Type B pancreatic cell (in vitro differentiated cells): ENCODE measurements at regions not wholly inside any gene's neighbourhood (a gene's known extent, or its start where the extent isn't known, plus 50 kb on each side); places are given as distances from the start of the nearest gene placed in this dataset.

ENCODE experiments used
- DNase-seq: peaks from one replicate; pipeline ENCODE4 v3.0.0; 2021; ENCODE audit warnings: mixed read lengths; ENCODE audit not compliant: unreplicated experiment; ENCODE audit errors: extremely low spot score
- H3K27ac Mint-ChIP-seq: 2 replicates; pipeline ENCODE4 v1.8.0; 2021; ENCODE audit warnings: mild to moderate bottlenecking, mixed read lengths
- H3K27me3 Mint-ChIP-seq: 2 replicates; pipeline ENCODE4 v1.8.0; 2021; ENCODE audit warnings: mixed read lengths
- H3K36me3 Mint-ChIP-seq: 2 replicates; pipeline ENCODE4 v1.8.0; 2021; ENCODE audit warnings: mixed read lengths
- H3K4me1 Mint-ChIP-seq: one replicate; pipeline ENCODE4 v1.8.0; 2021; ENCODE audit warnings: mixed read lengths; ENCODE audit not compliant: unreplicated experiment
- H3K4me3 Mint-ChIP-seq: 2 replicates; pipeline ENCODE4 v1.8.0; 2021; ENCODE audit warnings: mild to moderate bottlenecking, mixed read lengths
- H3K9me3 Mint-ChIP-seq: 2 replicates; pipeline ENCODE4 v1.8.0; 2021; ENCODE audit warnings: mixed read lengths
- TF ChIP-seq, protein P1 (sequence below): fragments of 200-600 bp; sonication (generic); conservative IDR thresholded peaks from 2 replicates; pipeline ENCODE4 v1.5.0; 2021; ENCODE audit warnings: antibody characterized with exemption, mild to moderate bottlenecking

DNA sequence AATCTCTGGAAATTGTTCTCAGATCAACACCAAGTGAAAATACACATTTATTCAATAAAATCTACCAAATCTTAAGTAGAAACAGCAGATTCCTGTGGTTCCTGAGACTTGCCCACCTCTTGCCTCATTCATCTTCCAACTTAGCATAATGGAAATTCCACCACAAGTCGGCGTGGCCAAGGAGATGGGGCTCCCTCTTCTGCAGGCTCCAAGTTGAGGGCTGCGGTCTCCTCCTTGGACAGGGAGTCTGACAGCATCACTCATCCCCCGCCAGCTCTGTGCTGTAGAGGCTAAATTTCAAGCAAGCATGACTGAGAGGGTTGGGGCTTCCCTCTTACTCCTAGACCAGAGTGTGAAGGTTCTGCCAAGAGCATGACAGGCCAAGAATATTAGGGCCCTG, 273.7 kb downstream of the DIRAS2 start:
- Mint-ChIP-seq H3K4me1 (peaks cover 4% of the 10 kb centered on the region), H3K9me3 (no peaks in the 10 kb centered on the region), H3K27me3 (no peaks in the 10 kb centered on the region), H3K4me3 (no peak overlapping the region), H3K27ac (no peak overlapping the region), H3K36me3 (no peaks in the 10 kb centered on the region)
- TF ChIP-seq, protein P1, sequence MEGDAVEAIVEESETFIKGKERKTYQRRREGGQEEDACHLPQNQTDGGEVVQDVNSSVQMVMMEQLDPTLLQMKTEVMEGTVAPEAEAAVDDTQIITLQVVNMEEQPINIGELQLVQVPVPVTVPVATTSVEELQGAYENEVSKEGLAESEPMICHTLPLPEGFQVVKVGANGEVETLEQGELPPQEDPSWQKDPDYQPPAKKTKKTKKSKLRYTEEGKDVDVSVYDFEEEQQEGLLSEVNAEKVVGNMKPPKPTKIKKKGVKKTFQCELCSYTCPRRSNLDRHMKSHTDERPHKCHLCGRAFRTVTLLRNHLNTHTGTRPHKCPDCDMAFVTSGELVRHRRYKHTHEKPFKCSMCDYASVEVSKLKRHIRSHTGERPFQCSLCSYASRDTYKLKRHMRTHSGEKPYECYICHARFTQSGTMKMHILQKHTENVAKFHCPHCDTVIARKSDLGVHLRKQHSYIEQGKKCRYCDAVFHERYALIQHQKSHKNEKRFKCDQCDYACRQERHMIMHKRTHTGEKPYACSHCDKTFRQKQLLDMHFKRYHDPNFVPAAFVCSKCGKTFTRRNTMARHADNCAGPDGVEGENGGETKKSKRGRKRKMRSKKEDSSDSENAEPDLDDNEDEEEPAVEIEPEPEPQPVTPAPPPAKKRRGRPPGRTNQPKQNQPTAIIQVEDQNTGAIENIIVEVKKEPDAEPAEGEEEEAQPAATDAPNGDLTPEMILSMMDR, result no peak
- no peak for DNase-seq

DNA sequence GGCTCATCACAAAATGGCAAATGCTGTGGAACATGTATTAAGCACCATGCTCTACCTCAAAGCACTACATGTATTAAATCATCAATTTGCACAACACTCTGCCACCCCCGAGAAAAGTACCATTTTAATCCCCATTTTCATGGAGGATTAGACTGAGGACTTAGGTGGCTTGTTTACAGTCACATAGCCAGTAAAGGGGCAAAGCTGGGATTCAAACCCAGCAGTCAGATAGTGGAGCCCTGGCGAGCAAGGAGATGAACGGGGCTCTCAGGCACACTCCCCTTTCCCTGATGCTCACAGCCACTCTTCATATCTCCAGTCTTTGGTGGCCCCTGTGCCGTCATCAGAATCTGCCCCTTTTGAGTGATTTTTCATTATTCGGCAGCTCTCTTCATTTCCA, 262.9 kb downstream of the DIRAS2 start:
- H3K27ac Mint-ChIP-seq, result no peak overlapping the region

DNA sequence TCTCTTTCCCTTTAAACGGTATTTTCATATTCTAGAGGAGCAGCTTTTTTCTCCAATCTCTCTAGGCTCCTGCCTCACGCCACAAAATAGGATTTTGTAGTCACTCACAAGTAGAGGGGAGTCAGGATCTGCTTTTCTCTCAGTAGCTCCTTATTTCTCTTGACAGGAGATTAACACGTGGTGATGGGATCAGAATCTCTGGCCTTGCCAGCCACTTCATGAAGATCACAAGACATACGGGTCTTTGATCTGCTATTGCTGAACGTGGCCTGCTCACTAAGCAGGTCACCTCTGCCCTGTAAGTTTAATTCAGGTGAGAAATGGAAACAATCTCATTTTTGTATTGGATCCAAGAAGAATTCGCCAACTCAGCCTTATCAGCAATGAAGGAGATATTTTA, 257.5 kb downstream of the DIRAS2 start:
- Mint-ChIP-seq H3K9me3 (no peaks in the 10 kb centered on the region), H3K27me3 (no peaks in the 10 kb centered on the region), H3K4me3 (no peak overlapping the region), H3K27ac (no peak overlapping the region), H3K4me1 (no peaks in the 10 kb centered on the region), H3K36me3 (no peaks in the 10 kb centered on the region)
- TF ChIP-seq, protein P1, result no peak
- no peak for DNase-seq

More for the DNA sequence above, 262.9 kb downstream of the DIRAS2 start:
- Mint-ChIP-seq H3K9me3 (no peaks in the 10 kb centered on the region), H3K27me3 (no peaks in the 10 kb centered on the region), H3K4me1 (no peaks in the 10 kb centered on the region), H3K36me3 (no peaks in the 10 kb centered on the region), H3K4me3 (no peak overlapping the region)
- no peak for DNase-seq
- TF ChIP-seq, protein P1, result no peak

DNA sequence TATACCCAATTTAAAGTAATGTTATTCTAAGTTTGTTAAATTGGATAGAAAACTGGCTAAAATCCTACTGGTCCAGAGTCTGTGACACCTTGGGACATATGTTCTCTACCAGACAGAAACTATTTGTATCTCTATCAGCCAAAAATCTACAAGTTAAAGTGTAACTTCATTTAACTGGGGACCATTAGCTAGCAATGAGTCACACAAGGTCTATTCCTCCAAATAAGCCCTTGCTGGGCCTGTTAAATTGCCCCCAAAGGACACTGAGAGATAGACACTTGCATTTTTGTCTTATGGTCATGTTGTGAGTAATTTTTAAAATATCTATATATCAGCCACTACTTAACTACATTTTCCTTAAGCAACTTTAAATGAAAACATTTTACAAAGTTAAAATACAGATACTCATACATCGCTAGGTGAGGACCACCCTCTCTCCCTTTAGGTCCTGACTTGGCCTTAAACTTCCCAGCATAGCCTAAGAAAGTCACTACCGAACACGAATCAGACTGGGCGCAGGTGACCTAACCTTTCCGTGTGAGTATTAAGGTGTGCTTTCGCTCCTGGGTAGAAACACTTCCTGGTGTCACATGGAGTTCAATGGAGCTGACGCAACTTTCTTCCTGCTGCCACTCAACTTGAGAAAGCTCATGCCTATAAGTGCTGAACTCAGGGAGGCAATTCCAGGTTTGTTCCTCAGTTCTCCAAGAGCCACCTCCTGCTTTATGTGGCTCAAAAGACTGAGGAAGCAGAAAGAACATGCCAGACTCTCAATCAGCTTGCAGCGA, 249.1 kb downstream of the DIRAS2 start:
- H3K27me3 Mint-ChIP-seq, result no peaks in the 10 kb centered on the region
- peak overlapping the region; percentile 59 for H3K27ac Mint-ChIP-seq
- no peaks in the 10 kb centered on the region for H3K9me3 Mint-ChIP-seq
- TF ChIP-seq, protein P1, result no peak
- H3K4me3 Mint-ChIP-seq, result no peak overlapping the region
- no peak for DNase-seq
- peaks cover 10% of the 10 kb centered on the region for H3K4me1 Mint-ChIP-seq
- H3K36me3 Mint-ChIP-seq, result no peaks in the 10 kb centered on the region

DNA sequence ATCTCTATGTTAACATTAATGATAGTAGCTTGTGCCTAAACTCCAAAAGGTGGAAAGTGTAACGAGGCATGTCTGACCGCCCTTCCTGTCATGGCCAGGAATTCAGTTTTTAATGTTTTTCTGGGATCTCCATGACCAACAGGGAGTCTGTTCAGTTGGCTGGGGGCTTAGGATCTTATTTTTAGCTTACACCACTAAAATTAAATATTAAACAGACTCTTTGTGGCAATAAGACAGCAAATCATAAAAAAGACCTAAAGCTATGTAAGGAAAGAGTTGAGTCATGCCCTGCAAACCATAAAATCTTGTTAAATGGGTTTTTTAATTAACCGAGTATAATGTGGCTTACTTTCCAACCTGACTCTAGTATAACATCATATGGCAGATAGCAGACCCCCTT, 247.8 kb downstream of the DIRAS2 start:
- TF ChIP-seq, protein P1, result no peak
- no peaks in the 10 kb centered on the region for H3K27me3 Mint-ChIP-seq
- DNase-seq, result no peak
- H3K4me1 Mint-ChIP-seq, result peaks cover 10% of the 10 kb centered on the region
- H3K9me3 Mint-ChIP-seq, result no peaks in the 10 kb centered on the region
- H3K4me3 Mint-ChIP-seq, result no peak overlapping the region
- no peak overlapping the region for H3K27ac Mint-ChIP-seq
- no peaks in the 10 kb centered on the region for H3K36me3 Mint-ChIP-seq
